HG03045 (cell line): ENCODE measurements at regions not wholly inside any gene's neighbourhood (a gene's known extent, or its start where the extent isn't known, plus 50 kb on each side); places are given as distances from the start of the nearest gene placed in this dataset.
"Not testable (repeated sequence)": the region's sequence is repeated elsewhere in the genome, so short reads cannot be mapped to it uniquely, and the experiment has no call there.

Experiments
- ATAC-seq: cut with Tn5 transposase; IDR thresholded peaks from one replicate; pipeline ENCODE4 v1.9.1; 2021; ENCODE audit warnings: mild to moderate bottlenecking, moderate library complexity; ENCODE audit not compliant: unreplicated experiment

DNA sequence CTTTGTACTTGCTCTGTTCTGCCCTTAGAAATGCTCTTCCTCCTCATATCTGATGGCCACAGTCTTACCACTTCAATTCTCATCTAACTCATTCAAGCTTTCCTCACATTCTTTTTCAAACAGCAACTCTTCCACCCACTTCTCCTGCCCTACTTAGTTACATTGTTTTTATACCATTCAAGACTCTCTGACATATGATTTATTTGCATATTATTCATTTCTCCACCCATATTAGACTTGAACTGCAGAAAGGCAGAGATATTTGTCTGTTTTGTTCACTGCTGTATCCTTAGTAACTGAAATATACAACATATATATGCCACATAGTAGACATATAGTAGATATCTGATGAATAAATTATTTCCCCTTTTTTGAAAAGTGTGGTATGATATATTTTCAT lies 95.5 kb upstream of the DCN start:
- ATAC-seq: no peak

DNA sequence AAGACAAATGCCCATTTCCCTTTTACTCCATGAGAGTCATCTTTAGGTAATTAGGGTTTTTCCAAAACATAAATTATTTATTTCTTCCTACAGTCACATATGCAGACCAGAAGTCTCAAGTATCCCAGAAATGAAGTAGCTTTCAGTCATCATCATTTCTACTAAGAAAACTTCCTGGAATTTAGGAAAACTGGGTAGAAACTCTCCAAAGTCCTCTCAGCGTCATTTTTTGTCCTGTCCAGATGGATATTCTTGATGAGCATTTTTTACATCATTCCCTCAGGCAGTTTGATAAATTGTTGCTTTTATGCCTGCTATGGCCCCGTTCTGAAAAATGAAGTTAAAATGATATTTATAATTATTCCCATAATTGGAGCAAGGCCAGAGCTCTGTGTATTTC lies 93.9 kb upstream of the DCN start:
- ATAC-seq: no peak

DNA sequence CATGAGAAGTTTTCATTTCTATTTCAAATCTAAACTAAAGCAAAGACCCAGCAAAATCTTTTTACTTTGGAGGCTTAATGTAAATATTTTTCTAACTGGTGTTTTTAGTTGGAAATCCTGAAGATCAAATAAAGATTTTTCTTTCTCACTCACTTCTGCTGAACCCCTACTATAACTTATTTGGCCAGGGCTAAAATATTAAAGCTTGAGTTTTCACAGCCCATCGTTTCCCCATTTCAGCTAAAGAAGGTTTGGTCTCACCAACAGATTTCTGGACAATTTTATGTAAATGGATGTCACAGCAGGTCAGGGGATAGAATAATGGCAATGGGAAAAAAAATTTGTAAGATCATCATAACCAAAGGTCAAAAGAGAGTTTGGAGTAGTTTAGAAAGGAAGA lies 92.7 kb upstream of the DCN start:
- ATAC-seq: no peak

DNA sequence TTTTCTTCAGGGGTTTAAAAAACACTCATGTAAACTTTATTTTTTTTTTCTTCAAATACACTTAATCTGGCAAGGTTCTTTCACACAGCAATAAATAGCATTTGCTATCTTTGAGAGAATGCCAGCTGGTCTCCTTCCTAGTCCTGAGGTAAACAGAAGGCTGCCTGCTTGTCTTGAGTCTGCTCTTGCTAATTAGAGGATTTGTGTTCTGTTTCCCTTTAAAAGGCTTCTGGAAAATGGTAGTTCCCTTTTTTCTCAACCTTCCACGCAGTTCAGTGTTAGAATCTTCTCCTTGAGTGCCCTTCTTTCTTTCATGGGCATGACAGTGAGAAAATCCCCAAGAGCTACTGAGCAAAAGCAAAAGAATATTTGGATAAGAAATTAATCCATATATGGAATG lies 92.3 kb upstream of the DCN start:
- no peak for ATAC-seq

DNA sequence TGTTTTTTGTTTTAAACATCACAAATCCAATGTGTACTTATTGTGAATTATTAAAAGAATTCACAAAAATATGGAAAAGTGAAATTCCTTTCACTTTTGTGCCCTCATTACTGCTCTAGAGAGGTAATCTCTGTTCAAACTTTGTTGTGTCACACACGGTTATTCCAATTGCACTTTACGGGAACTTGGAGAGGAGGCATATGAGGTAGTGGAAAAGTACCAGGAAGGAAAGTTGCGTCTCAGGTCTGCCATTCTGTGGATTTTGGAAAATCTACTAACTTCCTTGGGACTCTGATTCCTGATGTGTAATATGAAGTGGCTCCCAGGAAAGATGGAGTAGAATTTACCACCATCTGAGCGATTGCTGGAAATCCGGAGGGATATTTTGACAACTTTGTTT lies 90.9 kb upstream of the DCN start:
- ATAC-seq: no peak

DNA sequence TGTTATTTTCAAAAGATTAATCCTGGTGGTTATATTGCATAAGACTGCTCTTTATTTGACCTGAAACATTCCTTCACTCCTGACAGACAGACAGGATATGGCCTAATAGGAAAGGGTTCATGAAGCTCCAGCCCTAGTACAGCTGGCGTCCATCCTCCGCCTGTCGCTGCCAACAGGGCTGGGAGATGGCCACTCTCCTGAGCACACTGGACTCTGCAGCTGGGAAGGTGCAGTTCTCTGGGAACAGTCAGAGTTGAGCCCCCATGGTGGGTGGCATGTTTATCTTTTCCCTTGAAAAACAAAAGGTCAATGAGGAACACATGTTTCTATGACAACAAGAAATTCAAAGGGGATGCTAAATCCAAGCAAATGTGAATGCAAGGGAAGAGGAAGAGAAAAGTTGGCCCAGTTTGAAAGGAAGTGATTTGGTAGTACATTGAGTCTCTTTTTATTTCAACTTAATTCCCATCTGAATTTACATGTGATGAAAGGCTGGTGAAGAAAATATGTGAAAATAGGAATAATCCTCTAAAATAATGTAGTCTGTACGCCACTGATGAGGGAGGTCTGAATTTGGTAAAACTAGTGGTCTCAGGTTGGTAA lies 89.9 kb upstream of the DCN start:
- no peak for ATAC-seq

DNA sequence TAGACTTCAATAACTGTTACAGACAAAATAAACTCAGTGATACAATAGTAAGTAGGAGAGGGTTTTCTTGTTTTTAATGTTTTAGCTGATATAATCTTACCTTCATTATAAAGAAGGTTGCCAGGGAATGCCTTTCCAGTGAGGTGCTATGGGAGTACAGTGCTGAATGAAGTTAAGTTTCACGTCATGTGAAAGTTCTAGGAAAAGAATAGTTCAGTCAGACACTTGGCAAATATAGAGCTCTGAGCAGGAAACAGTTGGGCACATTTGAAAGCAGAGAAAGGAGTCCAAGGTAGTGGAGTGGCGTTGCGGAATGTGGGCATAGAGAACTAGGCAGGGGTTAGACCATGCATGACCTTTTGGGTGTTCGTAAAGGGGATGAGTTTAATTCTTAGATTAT lies 88.6 kb upstream of the DCN start:
- ATAC-seq: no peak

DNA sequence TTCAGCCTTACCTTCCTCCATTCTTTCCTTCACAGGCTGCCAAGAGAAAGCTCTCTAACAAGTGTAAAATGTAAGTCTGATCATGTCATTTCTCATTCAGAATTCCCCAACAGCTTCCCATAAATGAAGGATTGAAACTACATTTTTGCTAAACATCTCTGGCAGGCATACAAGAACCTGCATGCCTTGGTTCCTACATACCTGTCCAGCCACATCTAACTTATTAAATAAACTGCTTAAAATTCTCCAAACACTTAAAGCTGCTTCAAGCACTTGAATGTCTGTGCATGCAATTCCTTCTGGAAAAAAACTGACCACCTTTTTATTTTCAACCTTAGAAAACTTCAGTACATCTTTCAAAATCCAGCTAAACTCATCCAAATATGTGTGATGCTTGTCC lies 84.4 kb upstream of the DCN start:
- no peak for ATAC-seq

DNA sequence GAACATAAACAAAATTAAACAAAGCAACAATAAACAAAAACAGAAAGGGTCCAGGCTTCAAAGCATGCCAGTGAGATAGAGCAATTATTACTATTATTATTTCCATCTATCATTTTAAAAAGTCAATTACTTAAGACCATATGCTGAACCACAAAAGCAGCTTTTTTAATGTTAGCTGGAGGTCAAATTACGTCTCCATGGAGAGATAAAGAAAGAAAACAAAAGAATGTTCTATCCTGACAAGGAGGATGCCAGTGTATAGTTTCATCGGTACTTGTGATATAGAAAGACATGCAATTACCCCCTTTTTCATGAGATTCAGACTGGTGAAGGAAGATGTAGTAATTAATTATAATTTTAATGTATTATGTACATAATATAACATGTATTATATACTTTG lies 81.6 kb upstream of the DCN start:
- ATAC-seq: no peak

DNA sequence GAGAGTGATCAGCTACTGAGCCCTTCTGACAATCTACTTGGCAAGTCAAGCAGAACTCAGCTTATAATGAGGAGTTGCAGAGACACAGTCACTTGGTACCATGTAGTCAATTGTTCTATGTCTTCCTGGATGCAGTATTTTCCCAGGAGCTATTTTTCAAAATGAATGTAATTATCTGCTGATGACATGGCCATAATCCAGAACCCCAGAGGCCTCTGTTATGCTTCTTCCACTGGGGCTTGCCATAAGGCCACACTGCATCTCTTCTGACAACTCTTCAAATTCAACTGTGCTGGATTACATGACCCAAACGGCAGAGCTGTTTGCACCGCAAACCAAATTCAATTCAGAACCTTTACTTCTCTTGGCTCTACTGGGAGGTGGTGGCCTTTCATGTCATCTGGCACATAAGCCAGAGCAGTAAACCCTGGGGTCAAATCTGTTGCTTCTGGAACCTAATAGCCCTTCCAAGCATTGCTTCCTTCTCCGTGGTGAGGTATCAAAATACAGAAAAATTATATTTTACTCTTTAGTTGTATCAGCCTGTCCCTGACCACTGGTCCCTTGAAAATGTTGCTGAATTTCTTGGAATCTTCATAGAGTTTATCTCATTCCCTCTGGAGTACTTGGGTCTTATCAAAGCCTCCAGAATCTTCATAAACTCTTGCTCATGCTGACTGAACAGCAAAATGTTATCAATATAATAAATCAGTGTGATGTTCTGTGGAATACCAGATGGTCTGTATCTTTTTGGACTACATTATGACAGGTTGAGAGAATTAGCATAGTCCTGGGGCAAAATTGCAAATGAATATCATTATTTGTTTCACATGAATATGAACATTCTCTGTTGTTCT lies 79.4 kb upstream of the DCN start:
- no peak for ATAC-seq

DNA sequence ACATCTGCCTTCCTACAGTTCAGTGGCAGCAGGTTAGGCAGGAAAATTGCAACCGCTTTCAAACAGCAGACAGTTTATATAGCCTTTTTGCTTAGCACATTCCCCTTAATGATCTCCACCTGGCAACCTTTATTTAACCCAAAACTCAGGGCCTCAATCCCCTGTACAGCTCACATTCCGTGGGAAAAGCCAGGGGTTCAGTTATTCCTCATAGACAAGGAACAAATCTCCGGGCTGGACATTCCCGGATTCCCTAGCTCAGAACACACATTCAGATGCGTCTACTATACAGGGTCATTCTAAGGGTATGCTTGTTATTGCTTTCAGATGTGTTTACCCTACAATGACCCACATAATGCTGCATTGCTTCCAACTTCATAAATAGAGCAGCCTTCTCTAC lies 73.8 kb upstream of the DCN start:
- ATAC-seq: no peak

DNA sequence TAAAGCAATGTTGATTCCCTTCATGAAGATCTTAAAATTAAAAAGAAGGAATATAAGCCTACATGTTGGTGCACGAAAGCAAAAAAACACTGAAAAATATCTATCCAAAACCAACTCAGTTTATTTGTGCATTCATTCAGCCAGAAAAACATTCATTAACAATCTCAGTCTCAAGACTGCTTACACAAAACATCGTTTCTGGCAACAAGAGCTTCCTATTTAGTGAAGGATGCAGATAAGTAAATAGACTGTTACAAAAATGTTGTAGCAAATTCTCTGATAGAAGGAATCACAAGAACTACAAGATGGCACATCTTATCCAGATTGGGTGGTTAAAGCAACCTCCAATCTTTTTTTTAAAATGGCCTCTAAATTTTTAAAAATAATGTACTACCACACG lies 69.7 kb upstream of the DCN start:
- no peak for ATAC-seq

DNA sequence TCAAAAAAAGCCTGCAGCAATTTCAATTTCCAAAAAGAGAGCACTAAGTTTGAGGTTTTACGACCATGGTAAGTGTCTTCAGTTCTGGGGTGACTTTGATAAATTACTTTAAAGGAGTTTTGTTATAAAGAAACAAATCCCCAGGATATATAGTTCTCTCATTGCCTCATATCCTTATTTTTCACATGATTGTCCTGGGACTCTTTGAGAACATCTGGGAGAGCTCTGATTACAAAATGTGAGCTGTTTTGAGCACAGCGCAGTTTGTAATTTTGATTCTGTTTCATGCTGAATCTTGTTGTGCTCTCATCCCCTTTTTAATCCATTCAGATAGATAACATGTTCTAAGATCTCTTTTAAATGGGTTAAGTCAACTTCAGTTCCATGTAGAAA lies 67.7 kb upstream of the DCN start:
- ATAC-seq: no peak

DNA sequence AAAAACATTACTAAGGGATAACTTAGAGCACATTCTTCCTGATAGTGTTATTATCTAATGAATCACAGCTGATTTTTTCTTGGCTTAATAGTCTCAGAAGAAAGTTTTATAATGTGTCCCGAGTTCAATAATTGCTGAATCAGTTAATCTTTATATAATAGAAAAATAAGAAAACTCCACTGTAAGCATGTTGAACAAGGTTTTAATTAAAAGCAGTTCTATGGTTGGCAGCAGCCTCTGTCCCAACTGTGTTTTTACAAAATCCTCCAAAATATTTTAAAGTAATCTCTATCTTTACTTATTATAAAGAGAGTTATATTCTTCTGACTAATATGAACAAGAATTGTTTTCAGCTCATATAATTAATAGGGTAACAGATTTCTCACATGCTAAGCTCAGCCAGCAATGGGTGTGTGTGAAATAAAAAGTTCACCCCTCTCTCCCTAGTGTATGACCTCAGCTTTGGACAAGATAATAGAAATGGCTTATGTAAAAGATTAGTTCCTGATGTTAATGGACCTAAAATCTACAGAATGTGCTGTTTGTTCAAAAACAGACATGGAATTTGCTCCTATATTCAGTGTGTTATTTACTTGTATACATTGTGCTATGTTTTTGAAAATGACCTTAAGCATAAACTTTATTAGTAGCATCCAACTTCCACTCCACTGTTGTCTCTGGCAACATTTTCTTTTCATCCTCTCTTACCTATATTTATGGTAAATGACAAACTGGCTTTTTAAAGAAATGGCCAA lies 67.1 kb upstream of the DCN start:
- ATAC-seq: no peak

DNA sequence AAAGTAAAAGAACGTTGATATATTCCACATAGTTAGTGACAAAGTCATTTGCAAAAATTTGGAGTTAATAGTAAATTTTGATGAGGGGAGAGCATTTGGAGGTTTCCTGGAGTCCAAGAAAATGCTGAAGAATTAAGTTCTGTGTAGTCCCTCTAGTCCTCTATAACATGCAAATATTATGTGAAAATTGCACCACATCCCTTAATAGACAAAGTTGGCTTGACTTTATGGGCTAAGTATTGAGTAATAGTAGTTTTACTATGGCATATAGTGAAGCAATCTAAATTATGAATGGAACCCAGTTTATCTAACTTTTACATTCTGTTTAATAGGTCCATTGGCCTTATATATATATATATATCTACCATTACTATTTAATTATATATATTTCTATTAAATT lies 66.4 kb upstream of the DCN start:
- no peak for ATAC-seq

DNA sequence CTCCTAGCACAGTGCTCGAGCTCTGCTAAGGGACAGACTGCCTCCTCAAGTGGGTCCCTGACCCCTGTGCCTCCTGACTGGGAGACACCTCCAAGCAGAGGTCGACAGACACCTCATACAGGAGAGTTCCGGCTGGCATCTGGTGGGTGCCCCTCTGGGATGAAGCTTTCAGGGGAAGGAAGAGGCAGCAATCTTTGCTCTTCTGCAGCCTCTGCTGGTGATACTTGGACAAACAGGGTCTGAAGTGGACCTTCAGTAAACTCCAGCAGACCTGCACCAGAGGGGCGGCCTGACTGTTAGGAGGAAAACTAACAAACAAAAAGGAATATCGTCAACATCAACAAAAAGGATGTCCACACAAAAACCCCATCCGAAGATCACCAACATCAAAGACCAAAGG lies 60.6 kb upstream of the DCN start:
- ATAC-seq: not testable (repeated sequence)

DNA sequence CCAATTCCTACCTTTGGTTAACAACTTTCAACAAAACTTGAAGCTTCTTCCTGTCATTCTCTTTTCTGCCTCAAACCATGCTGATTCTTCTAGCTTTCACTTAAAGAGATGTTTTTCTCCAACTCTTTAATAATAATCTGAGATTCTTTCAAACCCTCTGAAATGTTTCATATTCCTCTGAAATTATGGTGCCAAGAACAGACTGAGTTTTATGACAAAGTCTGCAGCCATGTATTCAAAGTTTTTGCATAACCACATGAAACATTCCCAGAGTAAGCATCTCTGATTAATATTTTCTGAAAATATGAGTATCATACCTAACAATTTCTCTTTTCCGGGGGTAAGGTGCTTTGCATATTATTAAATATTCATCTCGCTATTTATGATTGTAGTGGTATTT lies 59.1 kb upstream of the DCN start:
- no peak for ATAC-seq

DNA sequence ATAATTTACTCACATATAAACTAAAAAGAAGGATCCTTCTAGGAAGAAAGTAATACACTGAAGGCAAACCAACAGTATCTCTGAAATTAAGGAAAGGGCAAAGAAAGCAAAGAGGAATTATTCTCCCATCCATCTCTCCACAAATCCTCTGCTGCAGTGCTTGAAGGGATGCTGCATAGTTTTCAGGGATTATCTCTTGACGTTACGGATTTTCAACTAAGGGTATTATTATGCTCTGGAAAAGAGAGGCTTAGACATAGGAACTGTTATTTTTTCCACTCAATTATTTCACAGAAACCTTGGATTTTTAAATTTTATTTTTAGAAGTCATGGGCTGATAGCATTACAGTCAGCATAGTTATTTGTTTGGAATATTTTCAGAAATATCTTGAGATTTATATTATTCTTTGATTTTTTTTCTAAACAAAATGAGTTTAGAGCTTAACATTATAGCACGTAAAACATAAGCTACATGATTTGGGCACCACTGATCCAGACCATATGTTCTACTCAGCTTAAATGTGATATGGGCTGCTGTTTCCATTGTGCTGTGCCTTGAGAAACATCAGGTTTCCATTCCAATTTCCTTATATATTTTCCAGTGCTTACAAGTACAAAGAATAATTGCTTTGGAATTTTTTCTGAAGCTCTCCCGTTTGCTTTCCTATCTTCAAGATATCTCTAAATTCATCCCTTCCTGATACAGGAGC lies 57.9 kb upstream of the DCN start:
- ATAC-seq: no peak

DNA sequence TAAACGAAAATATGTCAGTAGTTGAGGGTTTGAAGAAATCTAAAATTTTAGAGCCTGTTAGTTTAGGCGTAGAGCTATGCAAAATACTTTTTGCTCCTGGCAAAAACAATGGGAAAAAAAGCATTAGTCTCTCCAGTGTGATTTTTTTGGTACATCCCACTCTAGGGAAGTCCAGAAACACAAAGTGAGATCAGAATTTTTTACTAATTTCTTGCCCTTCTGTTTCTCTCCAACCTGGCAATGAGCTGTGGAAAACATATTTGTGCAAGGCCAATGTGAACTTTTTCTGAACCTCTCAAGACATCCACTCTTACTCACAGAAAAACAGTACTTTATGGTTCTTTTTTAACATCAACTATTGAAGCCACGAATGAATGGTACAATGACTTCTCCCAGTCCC lies 56.9 kb upstream of the DCN start:
- ATAC-seq: no peak
